ENCODE measurements at regions not wholly inside any gene's neighbourhood (a gene's known extent, or its start where the extent isn't known, plus 50 kb on each side); places are given as distances from the start of the nearest gene placed in this dataset.

DNA sequence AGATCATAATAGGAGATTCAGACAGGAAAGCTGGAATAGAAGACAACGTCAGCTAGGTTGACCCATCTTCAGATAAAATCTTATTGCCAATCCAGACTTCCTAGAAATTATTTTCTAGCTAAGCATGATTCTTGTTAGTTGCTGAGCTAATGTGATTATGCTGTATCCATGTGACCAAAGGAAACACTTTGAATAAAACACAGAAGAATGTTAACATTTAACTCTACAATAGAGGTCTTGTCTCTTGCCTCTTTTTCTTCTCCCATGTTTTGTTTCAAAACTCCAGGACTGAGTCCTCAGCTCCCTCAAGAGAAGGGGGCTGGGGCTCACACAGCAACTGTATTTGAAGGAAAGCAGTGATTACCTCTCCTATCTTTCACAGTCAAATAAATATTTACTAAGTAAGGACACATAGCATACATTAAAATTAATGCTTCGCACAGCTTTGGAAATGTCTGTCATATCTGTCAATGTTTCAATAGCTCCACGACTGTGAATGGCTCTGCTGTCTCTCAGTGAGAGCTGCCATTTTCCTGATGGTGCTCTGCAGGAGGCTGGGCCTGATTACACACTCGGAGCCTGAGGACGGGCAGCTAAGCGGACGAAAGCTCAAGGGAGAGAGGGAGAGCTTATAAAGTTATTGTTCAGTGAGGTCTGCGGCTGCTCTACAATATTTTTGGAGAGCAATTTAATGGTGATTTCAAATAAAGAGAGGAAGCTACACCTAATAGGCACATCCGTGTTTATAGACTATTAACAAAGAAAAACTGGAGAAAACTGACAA is 64.8 kb upstream of the ZNF462 start:
- H3K4me3 Mint-ChIP-seq, result no peak overlapping the region
- no peak overlapping the region for H3K27ac Mint-ChIP-seq
- Histone ChIP-seq H3K4me3 (ENCODE audit: control insufficient read depth in 1 of 2, extremely low read depth in 1 of 2, low read length in 1 of 2) (no peak overlapping the region), H3K9me3 (no peaks in the 10 kb centered on the region), H3K27me3 (replicated peaks in 1 of 2; ENCODE audit: control insufficient read depth in 2 of 2, extremely low read depth in 1 of 2, insufficient read depth in 2 of 2, low read length in 1 of 2) (no peaks in the 10 kb centered on the region), H3K27ac (ENCODE audit: low read length) (no peak overlapping the region), H3K4me1 (ENCODE audit: control insufficient read depth in 1 of 2, extremely low read depth in 1 of 2, insufficient read depth in 2 of 2, low read length in 2 of 2) (no peaks in the 10 kb centered on the region), H3K36me3 (ENCODE audit: control insufficient read depth in 2 of 2, extremely low read depth in 1 of 2, insufficient read depth in 1 of 2, low read length in 1 of 2) (no peaks in the 10 kb centered on the region)
- no peaks in the 10 kb centered on the region for H3K36me3 Mint-ChIP-seq
- no peaks in the 10 kb centered on the region for H3K4me1 Mint-ChIP-seq
- DNase-seq, result no peak
- 83% methylated on average over 5 of the region's 9 CpGs for WGBS (ENCODE audit: insufficient coverage)
- ChIA-PET POLR2A (no interaction called here), CTCF (no interaction called here)
- peaks cover 0 to 15% (median 6%) of the 10 kb centered on the region in 3 donors for H3K9me3 Mint-ChIP-seq
- no peaks in the 10 kb centered on the region for H3K27me3 Mint-ChIP-seq
- ATAC-seq (replicated peaks in 1 of 4), result no peak

DNA sequence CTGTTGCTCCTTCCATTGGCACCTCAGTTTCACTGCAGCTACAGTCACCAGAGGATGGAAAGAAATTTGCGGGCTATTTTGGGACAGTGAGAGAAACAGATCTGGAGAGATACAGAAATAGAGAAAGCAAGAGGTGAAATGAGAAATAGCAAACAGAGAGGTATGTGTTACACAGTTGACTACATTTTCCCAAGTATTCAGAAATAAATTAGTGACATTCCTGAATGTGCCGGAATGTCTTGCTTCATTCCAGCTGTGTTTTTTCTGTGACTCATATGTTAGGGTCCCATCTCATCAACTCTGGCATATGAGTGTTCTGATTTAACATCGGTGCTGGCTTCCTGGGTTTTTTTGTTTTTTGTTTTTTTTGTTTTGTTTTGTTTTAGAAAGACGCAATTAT is 63.8 kb upstream of the ZNF462 start:
- H3K27ac ChIP-seq (ENCODE audit: low read length), result no peak overlapping the region
- POLR2A ChIA-PET, result no interaction called here
- H3K9me3 Mint-ChIP-seq, result peaks cover 0 to 17% (median 6%) of the 10 kb centered on the region in 3 donors
- no peaks in the 10 kb centered on the region for H3K9me3 ChIP-seq
- CTCF ChIA-PET, result no interaction called here
- ATAC-seq (replicated peaks in 1 of 4), result no peak
- DNase-seq, result no peak
- no peaks in the 10 kb centered on the region for H3K36me3 Mint-ChIP-seq
- no peaks in the 10 kb centered on the region for H3K27me3 Mint-ChIP-seq
- H3K36me3 ChIP-seq (ENCODE audit: control insufficient read depth in 2 of 2, extremely low read depth in 1 of 2, insufficient read depth in 1 of 2, low read length in 1 of 2), result no peaks in the 10 kb centered on the region
- no peak overlapping the region for H3K4me3 Mint-ChIP-seq
- H3K27ac Mint-ChIP-seq, result no peak overlapping the region
- no peak overlapping the region for H3K4me3 ChIP-seq (ENCODE audit: control insufficient read depth in 1 of 2, extremely low read depth in 1 of 2, low read length in 1 of 2)
- H3K4me1 Mint-ChIP-seq, result no peaks in the 10 kb centered on the region
- H3K4me1 ChIP-seq (ENCODE audit: control insufficient read depth in 1 of 2, extremely low read depth in 1 of 2, insufficient read depth in 2 of 2, low read length in 2 of 2), result no peaks in the 10 kb centered on the region
- H3K27me3 ChIP-seq (replicated peaks in 1 of 2; ENCODE audit: control insufficient read depth in 2 of 2, extremely low read depth in 1 of 2, insufficient read depth in 2 of 2, low read length in 1 of 2), result no peaks in the 10 kb centered on the region
- WGBS (ENCODE audit: insufficient coverage), result 100% methylated on average over 1 of the region's 4 CpGs

DNA sequence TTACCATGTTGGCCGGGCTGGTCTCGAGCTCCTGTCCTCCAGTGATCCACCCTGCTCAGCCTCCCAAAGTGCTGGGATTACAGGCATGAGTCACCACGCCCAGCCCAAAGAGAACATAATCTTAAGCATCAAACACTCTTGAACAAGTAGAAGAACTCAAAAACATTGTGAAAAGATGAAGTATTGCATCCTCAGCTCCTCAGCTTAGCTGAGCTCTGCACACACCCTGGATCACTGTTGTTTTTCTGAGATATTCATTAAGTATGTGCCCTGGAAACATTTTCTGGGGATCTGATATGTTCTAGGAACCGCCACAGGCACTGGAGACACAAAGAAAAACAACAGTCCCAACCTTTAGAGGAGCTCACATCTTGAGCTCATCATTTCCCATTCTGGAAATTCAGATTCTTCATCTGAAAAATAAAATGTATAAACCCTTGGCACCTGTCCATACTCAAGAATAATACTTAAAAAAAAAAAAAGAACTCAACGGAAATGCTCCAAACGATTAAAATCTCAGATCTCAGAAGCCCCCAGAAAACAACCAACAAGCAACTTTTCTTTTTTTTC is 62.2 kb upstream of the ZNF462 start:
- Histone ChIP-seq H3K27ac (ENCODE audit: low read length) (no peak overlapping the region), H3K4me1 (ENCODE audit: control insufficient read depth in 1 of 2, extremely low read depth in 1 of 2, insufficient read depth in 2 of 2, low read length in 2 of 2) (no peaks in the 10 kb centered on the region), H3K4me3 (ENCODE audit: control insufficient read depth in 1 of 2, extremely low read depth in 1 of 2, low read length in 1 of 2) (no peak overlapping the region), H3K36me3 (ENCODE audit: control insufficient read depth in 2 of 2, extremely low read depth in 1 of 2, insufficient read depth in 1 of 2, low read length in 1 of 2) (no peaks in the 10 kb centered on the region), H3K9me3 (no peaks in the 10 kb centered on the region), H3K27me3 (replicated peaks in 1 of 2; ENCODE audit: control insufficient read depth in 2 of 2, extremely low read depth in 1 of 2, insufficient read depth in 2 of 2, low read length in 1 of 2) (no peaks in the 10 kb centered on the region)
- CTCF ChIA-PET, result interaction anchor here in 1 of 2 donors (0.7 kb wide), 1 partner anchor 251 kb away, joined by 3 read pairs; no protein-coding TSS in a partner anchor
- Mint-ChIP-seq H3K27me3 (no peaks in the 10 kb centered on the region), H3K4me3 (no peak overlapping the region), H3K9me3 (peaks cover 0 to 22% (median 9%) of the 10 kb centered on the region in 3 donors), H3K27ac (no peak overlapping the region), H3K4me1 (no peaks in the 10 kb centered on the region), H3K36me3 (no peaks in the 10 kb centered on the region)
- POLR2A ChIA-PET, result no interaction called here
- ATAC-seq (replicated peaks in 1 of 4), result no peak
- DNase-seq, result no peak
- WGBS (ENCODE audit: insufficient coverage), result no CpG with 5 or more reads among the region's 6 CpGs

DNA sequence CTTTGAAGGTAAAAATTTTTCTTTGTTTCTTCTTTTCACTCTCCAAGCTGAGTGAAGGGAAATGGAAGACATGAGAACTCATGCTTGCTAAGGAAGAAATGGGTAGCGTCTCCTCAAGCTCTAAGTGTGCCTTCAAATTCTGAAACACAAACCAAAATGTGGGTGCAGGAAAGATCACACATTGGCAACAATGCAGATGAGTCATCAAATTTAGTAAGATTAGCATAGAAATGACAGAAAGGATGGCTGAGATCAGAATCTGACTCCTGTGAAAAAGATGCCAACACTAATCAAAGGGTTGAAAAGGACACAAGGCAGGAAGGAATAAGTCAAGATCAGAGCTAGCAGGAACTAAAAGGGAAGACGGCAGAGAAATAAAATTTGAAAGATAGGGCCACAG is 61.1 kb upstream of the ZNF462 start:
- ChIA-PET CTCF (no interaction called here), POLR2A (no interaction called here)
- Histone ChIP-seq H3K9me3 (no peaks in the 10 kb centered on the region), H3K27ac (ENCODE audit: low read length) (no peak overlapping the region), H3K4me3 (ENCODE audit: control insufficient read depth in 1 of 2, extremely low read depth in 1 of 2, low read length in 1 of 2) (no peak overlapping the region), H3K4me1 (ENCODE audit: control insufficient read depth in 1 of 2, extremely low read depth in 1 of 2, insufficient read depth in 2 of 2, low read length in 2 of 2) (no peaks in the 10 kb centered on the region), H3K36me3 (ENCODE audit: control insufficient read depth in 2 of 2, extremely low read depth in 1 of 2, insufficient read depth in 1 of 2, low read length in 1 of 2) (no peaks in the 10 kb centered on the region), H3K27me3 (replicated peaks in 1 of 2; ENCODE audit: control insufficient read depth in 2 of 2, extremely low read depth in 1 of 2, insufficient read depth in 2 of 2, low read length in 1 of 2) (no peaks in the 10 kb centered on the region)
- H3K4me1 Mint-ChIP-seq, result no peaks in the 10 kb centered on the region
- H3K4me3 Mint-ChIP-seq, result no peak overlapping the region
- ATAC-seq (replicated peaks in 1 of 4) (no peak), DNase-seq (no peak)
- no peaks in the 10 kb centered on the region for H3K36me3 Mint-ChIP-seq
- WGBS (ENCODE audit: insufficient coverage), result 88% methylated on average over 1 of the region's 2 CpGs
- H3K27ac Mint-ChIP-seq, result no peak overlapping the region
- no peaks in the 10 kb centered on the region for H3K27me3 Mint-ChIP-seq
- H3K9me3 Mint-ChIP-seq, result peaks cover 0 to 22% (median 9%) of the 10 kb centered on the region in 3 donors

All from T-cell (primary cell).